ENCODE measurements at regions not wholly inside any gene's neighbourhood (a gene's known extent, or its start where the extent isn't known, plus 50 kb on each side); places are given as distances from the start of the nearest gene placed in this dataset.

DNA sequence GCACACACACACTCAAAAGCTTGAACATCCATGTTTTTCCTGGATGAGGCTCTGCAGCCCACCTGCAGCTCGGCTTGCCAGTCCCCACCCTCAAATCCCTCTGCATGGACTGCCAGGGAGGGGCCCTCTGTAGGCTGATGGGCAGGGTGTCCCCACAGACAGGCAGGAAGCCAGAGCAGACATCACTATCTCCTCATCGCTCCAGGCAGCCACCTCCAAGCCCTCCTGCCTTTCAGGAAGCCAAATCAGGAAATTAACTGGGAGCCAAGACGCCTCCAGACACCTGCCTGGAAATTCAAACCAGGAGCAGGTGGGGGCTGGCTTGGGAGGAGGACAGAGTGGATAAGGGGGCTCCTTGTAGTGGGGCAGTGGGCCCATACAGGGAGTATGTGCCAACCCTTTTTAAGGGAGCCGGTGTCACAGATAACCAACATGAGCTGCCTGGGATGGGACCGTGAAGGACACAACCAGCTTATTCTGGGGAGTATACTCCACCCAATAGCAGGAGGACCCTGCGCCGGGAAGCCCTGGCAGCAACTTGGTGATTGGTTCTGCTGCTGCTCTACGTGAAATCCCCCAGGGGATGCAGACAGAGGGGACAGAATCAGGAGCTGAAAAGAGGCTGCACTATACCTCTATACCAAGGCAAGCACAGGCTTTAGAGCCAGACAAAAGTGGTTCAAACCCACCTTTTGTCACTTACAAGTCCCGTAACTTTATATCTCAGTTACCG lies 139.1 kb downstream of the CCT6B start:
- no peak for DNase-seq (ENCODE audit: low spot score)
- H3K4me1 ChIP-seq (ENCODE audit: control insufficient read depth in 4 of 4, insufficient read depth in 4 of 4, low read length in 3 of 4): no peaks in the 10 kb centered on the region
- H3K36me3 ChIP-seq (ENCODE audit: control insufficient read depth in 4 of 4, insufficient read depth in 3 of 4, low read depth in 1 of 4, low read length in 3 of 4): no peaks in the 10 kb centered on the region
- no peak overlapping the region for H3K9ac ChIP-seq (ENCODE audit: low read depth in 1 of 2, low read length in 2 of 2)
- 60% methylated on average over 10 of the region's 10 CpGs for WGBS
- no peaks in the 10 kb centered on the region for H3K27me3 ChIP-seq (ENCODE audit: control insufficient read depth in 4 of 4, insufficient read depth in 4 of 4, low read length in 3 of 4)
- no peak for TF ChIP-seq EGR1 (IDR thresholded peaks at IDR 0.05; ENCODE audit: low read depth in 2 of 2)
- no peak for TF ChIP-seq SP1 (IDR thresholded peaks at IDR 0.05)
- TF ChIP-seq JUND (IDR thresholded peaks at IDR 0.05): no peak
- no peak for TF ChIP-seq HNF4G (IDR thresholded peaks at IDR 0.05)
- TF ChIP-seq NR2F2 (IDR thresholded peaks at IDR 0.05): no peak
- TF ChIP-seq, protein P1, sequence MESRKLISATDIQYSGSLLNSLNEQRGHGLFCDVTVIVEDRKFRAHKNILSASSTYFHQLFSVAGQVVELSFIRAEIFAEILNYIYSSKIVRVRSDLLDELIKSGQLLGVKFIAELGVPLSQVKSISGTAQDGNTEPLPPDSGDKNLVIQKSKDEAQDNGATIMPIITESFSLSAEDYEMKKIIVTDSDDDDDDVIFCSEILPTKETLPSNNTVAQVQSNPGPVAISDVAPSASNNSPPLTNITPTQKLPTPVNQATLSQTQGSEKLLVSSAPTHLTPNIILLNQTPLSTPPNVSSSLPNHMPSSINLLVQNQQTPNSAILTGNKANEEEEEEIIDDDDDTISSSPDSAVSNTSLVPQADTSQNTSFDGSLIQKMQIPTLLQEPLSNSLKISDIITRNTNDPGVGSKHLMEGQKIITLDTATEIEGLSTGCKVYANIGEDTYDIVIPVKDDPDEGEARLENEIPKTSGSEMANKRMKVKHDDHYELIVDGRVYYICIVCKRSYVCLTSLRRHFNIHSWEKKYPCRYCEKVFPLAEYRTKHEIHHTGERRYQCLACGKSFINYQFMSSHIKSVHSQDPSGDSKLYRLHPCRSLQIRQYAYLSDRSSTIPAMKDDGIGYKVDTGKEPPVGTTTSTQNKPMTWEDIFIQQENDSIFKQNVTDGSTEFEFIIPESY (IDR thresholded peaks at IDR 0.05): no peak
- TF ChIP-seq, protein P2, sequence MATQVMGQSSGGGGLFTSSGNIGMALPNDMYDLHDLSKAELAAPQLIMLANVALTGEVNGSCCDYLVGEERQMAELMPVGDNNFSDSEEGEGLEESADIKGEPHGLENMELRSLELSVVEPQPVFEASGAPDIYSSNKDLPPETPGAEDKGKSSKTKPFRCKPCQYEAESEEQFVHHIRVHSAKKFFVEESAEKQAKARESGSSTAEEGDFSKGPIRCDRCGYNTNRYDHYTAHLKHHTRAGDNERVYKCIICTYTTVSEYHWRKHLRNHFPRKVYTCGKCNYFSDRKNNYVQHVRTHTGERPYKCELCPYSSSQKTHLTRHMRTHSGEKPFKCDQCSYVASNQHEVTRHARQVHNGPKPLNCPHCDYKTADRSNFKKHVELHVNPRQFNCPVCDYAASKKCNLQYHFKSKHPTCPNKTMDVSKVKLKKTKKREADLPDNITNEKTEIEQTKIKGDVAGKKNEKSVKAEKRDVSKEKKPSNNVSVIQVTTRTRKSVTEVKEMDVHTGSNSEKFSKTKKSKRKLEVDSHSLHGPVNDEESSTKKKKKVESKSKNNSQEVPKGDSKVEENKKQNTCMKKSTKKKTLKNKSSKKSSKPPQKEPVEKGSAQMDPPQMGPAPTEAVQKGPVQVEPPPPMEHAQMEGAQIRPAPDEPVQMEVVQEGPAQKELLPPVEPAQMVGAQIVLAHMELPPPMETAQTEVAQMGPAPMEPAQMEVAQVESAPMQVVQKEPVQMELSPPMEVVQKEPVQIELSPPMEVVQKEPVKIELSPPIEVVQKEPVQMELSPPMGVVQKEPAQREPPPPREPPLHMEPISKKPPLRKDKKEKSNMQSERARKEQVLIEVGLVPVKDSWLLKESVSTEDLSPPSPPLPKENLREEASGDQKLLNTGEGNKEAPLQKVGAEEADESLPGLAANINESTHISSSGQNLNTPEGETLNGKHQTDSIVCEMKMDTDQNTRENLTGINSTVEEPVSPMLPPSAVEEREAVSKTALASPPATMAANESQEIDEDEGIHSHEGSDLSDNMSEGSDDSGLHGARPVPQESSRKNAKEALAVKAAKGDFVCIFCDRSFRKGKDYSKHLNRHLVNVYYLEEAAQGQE (IDR thresholded peaks at IDR 0.05): no peak
- TF ChIP-seq RXRA (IDR thresholded peaks at IDR 0.05): no peak
- TF ChIP-seq HNF4A (conservative IDR thresholded peaks at IDR 0.05): no peak
- TF ChIP-seq, protein P3, sequence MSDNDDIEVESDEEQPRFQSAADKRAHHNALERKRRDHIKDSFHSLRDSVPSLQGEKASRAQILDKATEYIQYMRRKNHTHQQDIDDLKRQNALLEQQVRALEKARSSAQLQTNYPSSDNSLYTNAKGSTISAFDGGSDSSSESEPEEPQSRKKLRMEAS (IDR thresholded peaks at IDR 0.05): no peak
- TF ChIP-seq GABPA (IDR thresholded peaks at IDR 0.05 in 1 of 2, conservative IDR thresholded peaks at IDR 0.05 in 1 of 2): no peak
- no peak for TF ChIP-seq YY1 (IDR thresholded peaks at IDR 0.05)
- TF ChIP-seq, protein P4, sequence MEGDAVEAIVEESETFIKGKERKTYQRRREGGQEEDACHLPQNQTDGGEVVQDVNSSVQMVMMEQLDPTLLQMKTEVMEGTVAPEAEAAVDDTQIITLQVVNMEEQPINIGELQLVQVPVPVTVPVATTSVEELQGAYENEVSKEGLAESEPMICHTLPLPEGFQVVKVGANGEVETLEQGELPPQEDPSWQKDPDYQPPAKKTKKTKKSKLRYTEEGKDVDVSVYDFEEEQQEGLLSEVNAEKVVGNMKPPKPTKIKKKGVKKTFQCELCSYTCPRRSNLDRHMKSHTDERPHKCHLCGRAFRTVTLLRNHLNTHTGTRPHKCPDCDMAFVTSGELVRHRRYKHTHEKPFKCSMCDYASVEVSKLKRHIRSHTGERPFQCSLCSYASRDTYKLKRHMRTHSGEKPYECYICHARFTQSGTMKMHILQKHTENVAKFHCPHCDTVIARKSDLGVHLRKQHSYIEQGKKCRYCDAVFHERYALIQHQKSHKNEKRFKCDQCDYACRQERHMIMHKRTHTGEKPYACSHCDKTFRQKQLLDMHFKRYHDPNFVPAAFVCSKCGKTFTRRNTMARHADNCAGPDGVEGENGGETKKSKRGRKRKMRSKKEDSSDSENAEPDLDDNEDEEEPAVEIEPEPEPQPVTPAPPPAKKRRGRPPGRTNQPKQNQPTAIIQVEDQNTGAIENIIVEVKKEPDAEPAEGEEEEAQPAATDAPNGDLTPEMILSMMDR (IDR thresholded peaks at IDR 0.05; ENCODE audit: low read depth, low read length, missing input control): no peak
- TF ChIP-seq RAD21 (IDR thresholded peaks at IDR 0.05): no peak
- TF ChIP-seq FOXA1 (IDR thresholded peaks at IDR 0.05): no peak
- TF ChIP-seq, protein P5, sequence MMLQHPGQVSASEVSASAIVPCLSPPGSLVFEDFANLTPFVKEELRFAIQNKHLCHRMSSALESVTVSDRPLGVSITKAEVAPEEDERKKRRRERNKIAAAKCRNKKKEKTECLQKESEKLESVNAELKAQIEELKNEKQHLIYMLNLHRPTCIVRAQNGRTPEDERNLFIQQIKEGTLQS (IDR thresholded peaks at IDR 0.05): no peak
- TF ChIP-seq TAF1 (conservative IDR thresholded peaks at IDR 0.05): no peak
- no peak for TF ChIP-seq FOXA2 (IDR thresholded peaks at IDR 0.05)
- no peaks in the 10 kb centered on the region for H3K9me3 ChIP-seq (ENCODE audit: control insufficient read depth in 4 of 4, low read length in 3 of 4)
- no peak overlapping the region for H3K4me3 ChIP-seq (ENCODE audit: low read depth in 1 of 3, low read length in 3 of 3)
- H3K27ac ChIP-seq (ENCODE audit: low read depth in 1 of 2, low read length in 2 of 2): no peak overlapping the region
